ENCODE measurements at regions not wholly inside any gene's neighbourhood (a gene's known extent, or its start where the extent isn't known, plus 50 kb on each side); places are given as distances from the start of the nearest gene placed in this dataset.

GRCh38 chr1:182331387-182331786 lies 60.2 kb downstream of the GLUL start:
- no peak for TF ChIP-seq CTCF (conservative IDR thresholded peaks at IDR 0.05 in 1 of 2, IDR thresholded peaks at IDR 0.05 in 1 of 2; ENCODE audit: low read depth in 1 of 2, low read length in 2 of 2)
- no peak for TF ChIP-seq EZH2 (IDR thresholded peaks at IDR 0.05; ENCODE audit: low read length, missing control alignments)
